GM12865 (cell line): ENCODE measurements at regions not wholly inside any gene's neighbourhood (a gene's known extent, or its start where the extent isn't known, plus 50 kb on each side); places are given as distances from the start of the nearest gene placed in this dataset.

Experiments
- DNase-seq: peaks from one replicate; pipeline ENCODE4 v3.0.0; 2010; ENCODE audit warnings: low read depth
- H3K4me3 ChIP-seq: 2 replicates; pipeline ENCODE4 v1.5.1; 2011; ENCODE audit warnings: mild to moderate bottlenecking, low read depth, low read length, control low read depth
- CTCF ChIP-seq: IDR thresholded peaks from 2 replicates; pipeline ENCODE4 v1.5.1; 2011; ENCODE audit warnings: low read length, control low read depth, low read depth, inconsistent platforms; ENCODE audit not compliant: insufficient read depth; ENCODE audit errors: missing control alignments

GRCh38 chr11:87465716-87466115 lies 428.0 kb downstream of the TMEM135 start:
- DNase-seq: no peak
- H3K4me3 ChIP-seq: no peak overlapping the region
- no peak for TF ChIP-seq CTCF

- no peak overlapping the region for H3K4me3 ChIP-seq
- TF ChIP-seq CTCF: peak; percentile 34
- DNase-seq: peak; percentile 46
Measured at GRCh38 chr11:87463486-87464102, 425.9 kb downstream of the TMEM135 start.

- TF ChIP-seq CTCF: no peak
- no peak for DNase-seq
- no peak overlapping the region for H3K4me3 ChIP-seq
Measured at GRCh38 chr11:87462171-87462570, 424.4 kb downstream of the TMEM135 start.

- no peak for TF ChIP-seq CTCF
- no peak for DNase-seq
- H3K4me3 ChIP-seq: no peak overlapping the region
Measured at GRCh38 chr11:87460842-87461637, 423.3 kb downstream of the TMEM135 start.

- H3K4me3 ChIP-seq: no peak overlapping the region
- TF ChIP-seq CTCF: no peak
- DNase-seq: no peak
Measured at GRCh38 chr11:87460279-87460678, 422.5 kb downstream of the TMEM135 start.

- H3K4me3 ChIP-seq: no peak overlapping the region
- TF ChIP-seq CTCF: no peak
- no peak for DNase-seq
Measured at GRCh38 chr11:87459351-87459750, 421.6 kb downstream of the TMEM135 start.
